Activated B cell treated with CpG ODN at 0.5 μM for 24 hours (primary cell): ENCODE measurements at regions not wholly inside any gene's neighbourhood (a gene's known extent, or its start where the extent isn't known, plus 50 kb on each side); places are given as distances from the start of the nearest gene placed in this dataset.

Source experiments
- ATAC-seq: fragments of 200-7000 bp; cut with Tn5 transposase; one replicate; pipeline ENCODE4 v1.10.0; 2021; ENCODE audit warnings: low read depth, mild to moderate bottlenecking, moderate library complexity
- CTCF ChIA-PET: fragments of 350-600 bp; sonication (Branson Sonifier 250); formaldehyde crosslinking; loops from one replicate; lab custom pipeline; 2021; ENCODE audit warnings: antibody characterized with exemption; lab: Charles Lee
- POLR2A ChIA-PET: fragments of 350-600 bp; sonication (Branson Sonifier 250); formaldehyde crosslinking; loops from one replicate; lab custom pipeline; 2021; ENCODE audit warnings: antibody characterized with exemption; lab: Charles Lee
- DNase-seq: peaks from one replicate; pipeline ENCODE4 v3.0.0; 2022
- H3K27ac Mint-ChIP-seq: one replicate; pipeline ENCODE4 v1.8.0; 2020; ENCODE audit warnings: mixed read lengths
- H3K27me3 Mint-ChIP-seq: one replicate; pipeline ENCODE4 v1.8.0; 2021; ENCODE audit warnings: mixed read lengths
- H3K36me3 Mint-ChIP-seq: one replicate; pipeline ENCODE4 v1.8.0; 2021; ENCODE audit warnings: low read depth, mixed read lengths
- H3K4me1 Mint-ChIP-seq: one replicate; pipeline ENCODE4 v1.8.0; 2021; ENCODE audit warnings: mixed read lengths
- H3K4me3 Mint-ChIP-seq: one replicate; pipeline ENCODE4 v1.8.0; 2020; ENCODE audit warnings: mild to moderate bottlenecking, mixed read lengths
- H3K9me3 Mint-ChIP-seq: one replicate; pipeline ENCODE4 v1.8.0; 2020; ENCODE audit warnings: mixed read lengths
- intact Hi-C: fragments of 100-400 bp; cut with micrococcal nuclease; formaldehyde crosslinking; loops from one replicate; pipeline ENCODE4 v1.15.1; 2024
- TF ChIP-seq, protein P1 (sequence below): fragments of 200-600 bp; IDR thresholded peaks from one replicate; pipeline ENCODE4 v1.8.0; 2022; ENCODE audit warnings: antibody characterized with exemption, mild to moderate bottlenecking

DNA sequence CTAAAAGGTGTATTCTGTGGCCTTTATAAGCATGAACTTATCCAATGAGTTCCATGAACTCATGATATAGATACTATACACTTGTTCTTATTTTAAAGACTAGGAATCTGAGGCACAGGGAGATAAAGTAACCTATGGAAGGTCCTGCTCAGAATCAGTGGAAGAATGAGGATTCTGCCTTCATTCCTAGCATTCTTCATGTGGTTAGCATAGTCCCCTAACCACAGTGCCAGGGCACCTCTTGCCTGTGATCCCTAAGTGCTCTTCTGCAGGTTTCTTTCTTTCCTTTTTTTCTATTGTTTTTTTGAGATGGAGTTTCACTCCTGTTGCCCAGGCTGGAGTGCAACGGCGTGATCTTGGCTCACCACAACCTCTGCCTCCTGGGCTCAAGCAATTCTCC, 174.1 kb downstream of the C9orf152 start:
- no peak overlapping the region for H3K27ac Mint-ChIP-seq
- intact Hi-C loops = loop anchor here (2.0 kb wide), 1 partner anchor 13 kb away; no protein-coding TSS in a partner anchor
- H3K4me1 Mint-ChIP-seq = peaks cover 10% of the 10 kb centered on the region
- no peak for ATAC-seq
- ChIA-PET POLR2A (no interaction called here), CTCF (no interaction called here)
- no peak for DNase-seq
- no peaks in the 10 kb centered on the region for H3K36me3 Mint-ChIP-seq
- no peaks in the 10 kb centered on the region for H3K9me3 Mint-ChIP-seq
- no peak overlapping the region for H3K4me3 Mint-ChIP-seq
- TF ChIP-seq, protein P1, sequence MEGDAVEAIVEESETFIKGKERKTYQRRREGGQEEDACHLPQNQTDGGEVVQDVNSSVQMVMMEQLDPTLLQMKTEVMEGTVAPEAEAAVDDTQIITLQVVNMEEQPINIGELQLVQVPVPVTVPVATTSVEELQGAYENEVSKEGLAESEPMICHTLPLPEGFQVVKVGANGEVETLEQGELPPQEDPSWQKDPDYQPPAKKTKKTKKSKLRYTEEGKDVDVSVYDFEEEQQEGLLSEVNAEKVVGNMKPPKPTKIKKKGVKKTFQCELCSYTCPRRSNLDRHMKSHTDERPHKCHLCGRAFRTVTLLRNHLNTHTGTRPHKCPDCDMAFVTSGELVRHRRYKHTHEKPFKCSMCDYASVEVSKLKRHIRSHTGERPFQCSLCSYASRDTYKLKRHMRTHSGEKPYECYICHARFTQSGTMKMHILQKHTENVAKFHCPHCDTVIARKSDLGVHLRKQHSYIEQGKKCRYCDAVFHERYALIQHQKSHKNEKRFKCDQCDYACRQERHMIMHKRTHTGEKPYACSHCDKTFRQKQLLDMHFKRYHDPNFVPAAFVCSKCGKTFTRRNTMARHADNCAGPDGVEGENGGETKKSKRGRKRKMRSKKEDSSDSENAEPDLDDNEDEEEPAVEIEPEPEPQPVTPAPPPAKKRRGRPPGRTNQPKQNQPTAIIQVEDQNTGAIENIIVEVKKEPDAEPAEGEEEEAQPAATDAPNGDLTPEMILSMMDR = no peak
- no peaks in the 10 kb centered on the region for H3K27me3 Mint-ChIP-seq

DNA sequence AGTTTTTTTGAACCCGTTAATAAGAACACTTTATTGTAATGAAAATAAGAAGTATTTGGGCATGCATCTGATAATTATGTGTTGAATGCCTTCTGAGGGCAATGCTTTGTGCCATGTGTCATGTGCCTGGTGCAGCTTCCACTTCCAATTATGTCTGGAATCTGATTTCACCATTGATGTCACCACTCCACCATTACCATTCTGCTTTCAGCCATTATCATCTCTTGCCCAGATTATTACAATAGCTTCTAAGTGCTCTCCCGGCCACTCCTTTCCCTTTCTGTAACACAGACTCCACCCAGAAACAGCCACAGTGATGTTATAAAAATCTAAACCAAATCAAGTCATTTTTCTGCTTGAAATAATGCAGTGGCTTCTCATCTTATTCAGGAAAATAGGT, 171.7 kb downstream of the C9orf152 start:
- intact Hi-C loops = no loop called here
- TF ChIP-seq, protein P1 = no peak

DNA sequence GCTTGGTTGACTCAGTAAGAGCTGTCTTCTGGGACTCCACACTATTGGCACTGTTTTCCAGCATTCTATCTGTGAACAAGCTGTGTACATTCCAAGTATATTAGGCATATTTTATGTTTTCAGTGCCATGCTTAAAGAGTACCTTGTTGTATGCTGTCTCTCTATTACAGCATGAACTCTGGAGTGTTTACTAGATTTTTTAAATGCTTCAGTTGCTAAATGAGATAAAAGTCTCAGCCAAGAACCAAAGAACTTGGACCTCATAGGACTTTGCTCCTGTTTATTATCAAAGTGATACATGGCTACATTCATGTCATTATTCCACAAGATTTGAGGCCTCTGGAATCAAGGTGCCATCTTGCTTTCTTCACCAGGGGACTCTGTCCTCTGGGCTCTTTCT, 167.2 kb downstream of the C9orf152 start:
- ATAC-seq (no peak), DNase-seq (no peak)
- ChIA-PET POLR2A (interaction anchor here (0.5 kb wide), 1 partner anchor 19 kb away, joined by 3 read pairs; no protein-coding TSS in a partner anchor), CTCF (no interaction called here)
- H3K4me3 Mint-ChIP-seq = no peak overlapping the region
- intact Hi-C loops = no loop called here
- H3K27ac Mint-ChIP-seq = no peak overlapping the region
- H3K9me3 Mint-ChIP-seq = peaks cover 2% of the 10 kb centered on the region
- no peaks in the 10 kb centered on the region for H3K36me3 Mint-ChIP-seq
- H3K4me1 Mint-ChIP-seq = peaks cover 7% of the 10 kb centered on the region
- TF ChIP-seq, protein P1 = no peak
- H3K27me3 Mint-ChIP-seq = no peaks in the 10 kb centered on the region

More for the DNA sequence above, 171.7 kb downstream of the C9orf152 start:
- no peaks in the 10 kb centered on the region for H3K27me3 Mint-ChIP-seq
- H3K36me3 Mint-ChIP-seq = no peaks in the 10 kb centered on the region
- ChIA-PET CTCF (interaction anchor here (1.5 kb wide), 1 partner anchor 129 kb away, joined by 3 read pairs; no protein-coding TSS in a partner anchor), POLR2A (no interaction called here)
- no peak for ATAC-seq
- H3K4me1 Mint-ChIP-seq = no peaks in the 10 kb centered on the region
- no peak overlapping the region for H3K4me3 Mint-ChIP-seq
- DNase-seq = no peak
- no peaks in the 10 kb centered on the region for H3K9me3 Mint-ChIP-seq
- H3K27ac Mint-ChIP-seq = no peak overlapping the region

DNA sequence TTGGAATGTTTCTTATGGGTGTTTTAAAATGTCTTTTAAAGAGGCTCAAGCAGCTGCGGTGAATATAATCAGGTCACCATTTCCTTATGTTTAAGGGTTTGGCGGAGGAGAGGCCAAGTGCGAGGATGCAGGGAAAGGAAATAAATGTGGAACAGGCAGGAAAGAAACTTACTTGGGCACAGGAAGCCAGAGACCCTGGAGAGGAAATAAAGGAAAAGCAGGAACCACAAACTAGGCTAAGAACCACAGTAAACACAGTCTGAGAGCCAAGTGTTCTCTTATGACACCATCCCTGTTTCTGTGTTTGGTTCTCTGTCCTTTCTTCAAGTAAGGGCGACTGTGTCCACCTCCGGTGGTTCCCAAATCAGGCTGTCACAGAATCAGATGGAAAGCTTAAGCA, 166.5 kb downstream of the C9orf152 start:
- POLR2A ChIA-PET = no interaction called here
- Mint-ChIP-seq H3K27ac (no peak overlapping the region), H3K4me1 (peaks cover 7% of the 10 kb centered on the region), H3K36me3 (no peaks in the 10 kb centered on the region), H3K27me3 (no peaks in the 10 kb centered on the region), H3K4me3 (no peak overlapping the region), H3K9me3 (peaks cover 2% of the 10 kb centered on the region)
- ATAC-seq (no peak), DNase-seq (no peak)
- intact Hi-C loops = no loop called here
- TF ChIP-seq, protein P1 = no peak
- CTCF ChIA-PET = no interaction called here

DNA sequence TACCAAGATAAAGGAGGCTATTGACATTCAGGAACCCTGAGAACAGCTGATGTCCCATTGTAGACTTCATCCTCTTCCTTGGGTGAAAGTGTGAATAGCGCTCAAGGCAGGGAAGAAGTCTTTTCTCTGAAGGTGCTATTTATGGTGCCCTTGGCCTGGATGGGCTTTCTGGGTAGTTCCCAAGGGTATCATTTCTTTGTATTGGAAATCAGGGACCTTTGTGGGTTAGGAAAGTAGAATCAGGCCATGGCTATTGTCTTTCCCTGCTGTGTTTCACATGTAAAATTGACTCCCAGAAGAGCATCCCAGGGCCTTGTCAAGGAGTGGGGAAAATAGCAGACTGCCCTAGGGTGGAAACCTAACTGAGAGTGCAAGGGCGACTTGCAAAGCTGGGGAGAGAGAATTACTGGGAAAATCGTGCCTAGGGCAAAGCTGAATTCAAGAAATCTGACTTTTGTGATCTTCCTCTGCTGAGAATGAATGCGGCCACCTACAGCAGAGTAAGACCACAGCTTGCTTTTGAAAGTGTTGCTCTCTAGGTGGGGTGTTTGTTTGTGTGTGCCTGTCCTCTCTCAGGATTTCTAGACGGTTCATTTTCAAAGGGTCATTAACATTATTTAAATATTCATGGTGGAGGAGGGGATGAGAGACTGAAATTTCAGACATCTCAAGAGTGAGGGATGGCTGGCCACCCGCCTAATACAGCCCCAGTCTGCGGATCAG, 160.6 kb downstream of the C9orf152 start:
- TF ChIP-seq, protein P1 = no peak
- Mint-ChIP-seq H3K27me3 (no peaks in the 10 kb centered on the region), H3K9me3 (peaks cover 2% of the 10 kb centered on the region), H3K27ac (peak overlapping the region; percentile 91), H3K4me3 (peak overlapping the region; percentile 99), H3K36me3 (peaks cover 35% of the 10 kb centered on the region), H3K4me1 (peaks cover 44% of the 10 kb centered on the region)
- CTCF ChIA-PET = interaction anchor here (1.0 to 1.1 kb wide), 2 partner anchors 74 to 80 kb away, joined by 3 to 4 read pairs; no protein-coding TSS in a partner anchor
- ATAC-seq (no peak), DNase-seq (no peak)
- intact Hi-C loops = loop anchor here (2.0 kb wide), 1 partner anchor 15 kb away; no protein-coding TSS in a partner anchor
- POLR2A ChIA-PET = interaction anchor here (0.7 to 12.0 kb wide), 10 partner anchors 10 to 140 kb away, joined by 3 to 412 read pairs (median 4); no protein-coding TSS in a partner anchor
